ENCODE measurements at regions not wholly inside any gene's neighbourhood (a gene's known extent, or its start where the extent isn't known, plus 50 kb on each side); places are given as distances from the start of the nearest gene placed in this dataset.

GRCh38 chr5:18984559-18985080 is 1003.4 kb downstream of the CDH18 start:
- ChIA-PET POLR2A (no interaction called here), CTCF (ENCODE audit: low intra/inter-chr PET ratio) (no interaction called here)
- Histone ChIP-seq H2AFZ (ENCODE audit: low read depth, low read length) (no peak overlapping the region), H3K9ac (ENCODE audit: insufficient read depth in 1 of 2, low read depth in 2 of 2, low read length in 2 of 2) (no peak overlapping the region), H3K36me3 (ENCODE audit: control insufficient read depth, insufficient read depth, low read length) (no peaks in the 10 kb centered on the region), H3K9me1 (ENCODE audit: control insufficient read depth, insufficient read depth, low read length) (no peaks in the 10 kb centered on the region), H3K27ac (ENCODE audit: extremely low read depth, low read depth, low read length) (no peak overlapping the region), H3K4me2 (ENCODE audit: insufficient read depth, low read length) (no peak overlapping the region), H3K79me2 (ENCODE audit: control insufficient read depth, insufficient read depth, low read length) (no peaks in the 10 kb centered on the region), H3K27me3 (ENCODE audit: control insufficient read depth in 2 of 2, insufficient read depth in 2 of 2, low read length in 2 of 2) (no peaks in the 10 kb centered on the region), H3K4me3 (no peak overlapping the region), H4K20me1 (replicated peaks; ENCODE audit: control insufficient read depth, insufficient read depth, low read length) (no peaks in the 10 kb centered on the region), H3K9me3 (replicated peaks; ENCODE audit: control insufficient read depth, insufficient read depth, low read depth, low read length) (no peaks in the 10 kb centered on the region), H3K4me1 (replicated peaks in 1 of 2; ENCODE audit: control insufficient read depth in 2 of 2, insufficient read depth in 2 of 2, low read length in 2 of 2) (no peaks in the 10 kb centered on the region)
- ATAC-seq (no peak), FAIRE-seq (no peak), DNase-seq (ENCODE audit: extremely low read depth in 1 of 4, low spot score in 3 of 4) (no peak)
- no TSS peak for BruUV-seq (replicated peaks)
- in situ Hi-C loops (cut with MboI) (no loop called here), intact Hi-C loops (cut with micrococcal nuclease) (no loop called here)
- 21% methylated on average over 6 of the region's 6 CpGs for WGBS (ENCODE audit: insufficient coverage, low coverage, missing lambda C conversion rate)
- TF ChIP-seq YY1 (IDR thresholded peaks at IDR 0.05; ENCODE audit: borderline replicate concordance in 1 of 3, control insufficient read depth in 1 of 3, extremely low read depth in 1 of 3, insufficient read depth in 3 of 3, insufficient read length in 1 of 3, insufficient replicate concordance in 2 of 3, low read depth in 1 of 3, low read length in 2 of 3), result no peak
- TF ChIP-seq ZKSCAN8 (CRISPR knock-in tag; IDR thresholded peaks at IDR 0.05), result no peak
- no peak for TF ChIP-seq ZBTB40 (IDR thresholded peaks at IDR 0.05)
- no peak for TF ChIP-seq ZBTB40 (CRISPR knock-in tag; IDR thresholded peaks at IDR 0.05)
- TF ChIP-seq HEY1 (CRISPR knock-in tag; IDR thresholded peaks at IDR 0.05; ENCODE audit: borderline replicate concordance), result no peak
- no peak for TF ChIP-seq GATA2 (CRISPR knock-in tag; IDR thresholded peaks at IDR 0.05)
- TF ChIP-seq SREBF1 (IDR thresholded peaks at IDR 0.05; ENCODE audit: borderline replicate concordance, low read depth, low read length), result no peak
- no peak for TF ChIP-seq CGGBP1 (CRISPR knock-in tag; IDR thresholded peaks at IDR 0.05)
- no peak for TF ChIP-seq TCF3 (CRISPR knock-in tag; IDR thresholded peaks at IDR 0.05)
- no peak for TF ChIP-seq GMEB1 (CRISPR knock-in tag; IDR thresholded peaks at IDR 0.05)
- no peak for TF ChIP-seq TBL1XR1 (IDR thresholded peaks at IDR 0.05; ENCODE audit: low read length in 2 of 2)
- TF ChIP-seq MCM7 (IDR thresholded peaks at IDR 0.05), result no peak
